HCT116 (cell line): ENCODE measurements at regions not wholly inside any gene's neighbourhood (a gene's known extent, or its start where the extent isn't known, plus 50 kb on each side); places are given as distances from the start of the nearest gene placed in this dataset.

Source experiments
- ATAC-seq: fragments of 200-7000 bp; cut with Tn5 transposase; 2 replicates; pipeline ENCODE4 v1.9.1; 2020; ENCODE audit warnings: mild to moderate bottlenecking, moderate library complexity
- BruUV-seq: library from RNA; stranded (reverse); fragments of 400-500 nt; replicated peaks from 2 replicates; lab custom pipeline; 2021; lab: Mats Ljungman, UMichigan
- CTCF ChIA-PET: fragments of 300-600 bp; sonication (Branson Sonifier 250); formaldehyde crosslinking; loops from one replicate; lab custom pipeline; 2021; ENCODE audit warnings: antibody characterized with exemption; lab: Charles Lee
- POLR2A ChIA-PET: fragments of 300-600, 350-600 bp; sonication (Branson Sonifier 250); formaldehyde crosslinking; loops from one replicate; lab custom pipeline; 2021; ENCODE audit warnings: antibody characterized with exemption; lab: Charles Lee
- RAD21 ChIA-PET, 2 experiments: fragments of 300-600 bp; sonication (Branson Sonifier 250); formaldehyde crosslinking; loops; one replicate each; lab custom pipeline; 2023; ENCODE audit warnings: low total read pairs in 2 of 2; ENCODE audit not compliant: uncharacterized antibody in 2 of 2, unreplicated experiment in 2 of 2, low non-redundant PET in 1 of 2; lab: Charles Lee
- DNase-seq: peaks from one replicate; pipeline ENCODE4 v3.0.0-alpha.2; 2010; ENCODE audit warnings: low read depth, low spot score
- H2AFZ ChIP-seq: fragments of 200-600 bp; shearing (Covaris generic), sonication (generic); 2 replicates; pipeline ENCODE4 v1.6.1; 2017; ENCODE audit warnings: low read depth, mixed run types, mixed read lengths, antibody characterized with exemption, low read length; ENCODE audit not compliant: poor library complexity, severe bottlenecking
- H3K27ac ChIP-seq: 2 replicates; pipeline ENCODE4 v1.5.1; 2012; ENCODE audit warnings: low read depth, low read length
- H3K27me3 ChIP-seq: fragments of 200-600 bp; sonication (generic); 2 replicates; pipeline ENCODE4 v1.6.1; 2016; ENCODE audit warnings: mixed run types, low read length, mixed read lengths; ENCODE audit not compliant: insufficient read depth
- H3K36me3 ChIP-seq, 2 experiments: fragments of 200-500 bp in 1 of 2; fragments of 200-600 bp in 1 of 2; sonication (Bioruptor generic) in 1 of 2; sonication (generic) in 1 of 2; 2 replicates each; pipeline versions ENCODE4 v1.5.1 to v1.6.1; 2014 to 2016; ENCODE audit warnings: low read length in 2 of 2, inconsistent platforms in 1 of 2, mixed read lengths in 1 of 2, mixed run types in 1 of 2; ENCODE audit not compliant: insufficient read depth in 2 of 2, control insufficient read depth in 1 of 2
- H3K4me1 ChIP-seq, 2 experiments: fragments of 200-600 bp in 1 of 2; sonication (generic) in 1 of 2; 2 replicates each; pipeline versions ENCODE4 v1.5.1 to v1.6.1; 2012 to 2017; ENCODE audit warnings: low read length in 2 of 2, inconsistent platforms in 1 of 2, mild to moderate bottlenecking in 1 of 2, mixed read lengths in 1 of 2, mixed run types in 1 of 2, moderate library complexity in 1 of 2; ENCODE audit not compliant: insufficient read depth in 2 of 2, control insufficient read depth in 1 of 2
- H3K4me2 ChIP-seq: fragments of 200-600 bp; sonication (generic); 2 replicates; pipeline ENCODE4 v1.6.1; 2017; ENCODE audit warnings: mixed run types, low read length, mixed read lengths
- H3K4me3 ChIP-seq, 2 experiments: fragments of 200-600 bp in 1 of 2; sonication (generic) in 1 of 2; replicated peaks in 1 of 2; 2 replicates each; pipeline ENCODE4 v1.5.1; 2011 to 2016; ENCODE audit warnings: low read length in 2 of 2, control low read depth in 1 of 2, low read depth in 1 of 2, mild to moderate bottlenecking in 1 of 2, mixed read lengths in 1 of 2, mixed run types in 1 of 2
- H3K79me2 ChIP-seq: fragments of 200-600 bp; sonication (generic); 2 replicates; pipeline ENCODE4 v1.6.1; 2017; ENCODE audit warnings: mild to moderate bottlenecking, mixed run types, low read length, moderate library complexity, mixed read lengths; ENCODE audit not compliant: insufficient read depth
- H3K9ac ChIP-seq: fragments of 200-600 bp; sonication (generic); 2 replicates; pipeline ENCODE4 v1.6.1; 2016; ENCODE audit warnings: low read length, mixed read lengths
- H3K9me2 ChIP-seq: fragments of 200-600 bp; sonication (generic), shearing (Covaris generic); 2 replicates; pipeline ENCODE4 v1.6.1; 2017; ENCODE audit warnings: mixed run types, mild to moderate bottlenecking, moderate library complexity; ENCODE audit not compliant: insufficient read depth
- H3K9me3 ChIP-seq, 2 experiments: fragments of 200-500 bp in 1 of 2; fragments of 200-600 bp in 1 of 2; sonication (Bioruptor generic) in 1 of 2; sonication (generic) in 1 of 2; 2 replicates each; pipeline ENCODE4 v1.6.1; 2014 to 2017; ENCODE audit warnings: low read length in 2 of 2, mixed read lengths in 2 of 2, inconsistent platforms in 1 of 2, low read depth in 1 of 2, mild to moderate bottlenecking in 1 of 2, mixed run types in 1 of 2, moderate library complexity in 1 of 2; ENCODE audit not compliant: control insufficient read depth in 1 of 2, insufficient read depth in 1 of 2
- H4K20me1 ChIP-seq: fragments of 200-600 bp; sonication (generic), shearing (Covaris generic); 2 replicates; pipeline ENCODE4 v1.6.1; 2017; ENCODE audit warnings: mixed run types, mild to moderate bottlenecking, moderate library complexity; ENCODE audit not compliant: insufficient read depth
- CBX3 ChIP-seq: IDR thresholded peaks from 2 replicates; pipeline ENCODE4 v1.6.1; 2012; ENCODE audit warnings: low read depth
- CEBPB ChIP-seq: IDR thresholded peaks from 2 replicates; pipeline ENCODE4 v1.6.1; 2012; ENCODE audit warnings: low read depth
- ELF1 ChIP-seq: IDR thresholded peaks from 2 replicates; pipeline ENCODE4 v1.6.1; 2012; ENCODE audit warnings: low read depth, borderline replicate concordance
- EZH2 ChIP-seq: fragments of 200-600 bp; sonication (generic); IDR thresholded peaks from 2 replicates; pipeline ENCODE4 v1.6.1; 2017; ENCODE audit warnings: antibody characterized with exemption, mixed run types
- EZH2phosphoT487 ChIP-seq: fragments of 200-600 bp; IDR thresholded peaks from 2 replicates; pipeline ENCODE4 v1.6.1; 2018; ENCODE audit warnings: antibody characterized with exemption, borderline replicate concordance
- FOSL1 ChIP-seq: IDR thresholded peaks from 2 replicates; pipeline ENCODE4 v1.6.1; 2012; ENCODE audit warnings: low read depth
- JUND ChIP-seq: IDR thresholded peaks from 2 replicates; pipeline ENCODE4 v1.6.1; 2012
- POLR2A ChIP-seq: IDR thresholded peaks from 2 replicates; pipeline ENCODE4 v1.7.0; 2011; ENCODE audit warnings: borderline replicate concordance; ENCODE audit not compliant: insufficient read depth, insufficient read length; ENCODE audit errors: extremely low read depth
- POLR2AphosphoS5 ChIP-seq: IDR thresholded peaks from 2 replicates; pipeline ENCODE4 v1.6.1; 2011; ENCODE audit warnings: mild to moderate bottlenecking, low read depth, low read length, moderate library complexity
- RAD21 ChIP-seq: IDR thresholded peaks from 2 replicates; pipeline ENCODE4 v1.6.1; 2012; ENCODE audit warnings: low read depth, mild to moderate bottlenecking
- REST ChIP-seq: IDR thresholded peaks from 2 replicates; pipeline ENCODE4 v1.6.1; 2012; ENCODE audit warnings: low read depth
- SIN3A ChIP-seq: IDR thresholded peaks from 2 replicates; pipeline ENCODE4 v1.6.1; 2012; ENCODE audit warnings: low read depth
- SRF ChIP-seq: IDR thresholded peaks from 2 replicates; pipeline ENCODE4 v1.6.1; 2012; ENCODE audit warnings: low read depth
- TCF7L2 ChIP-seq: IDR thresholded peaks from 2 replicates; pipeline ENCODE4 v1.7.0; 2011; ENCODE audit warnings: borderline replicate concordance, inconsistent platforms; ENCODE audit not compliant: insufficient read depth, insufficient read length; ENCODE audit errors: extremely low read depth
- YY1 ChIP-seq: IDR thresholded peaks from 2 replicates; pipeline ENCODE4 v1.6.1; 2011; ENCODE audit warnings: low read length, low read depth, moderate library complexity, mild to moderate bottlenecking; ENCODE audit not compliant: insufficient replicate concordance; ENCODE audit errors: extremely low read depth
- intact Hi-C: fragments of 100-400 bp; cut with micrococcal nuclease; formaldehyde crosslinking; loops from 2 replicates; pipeline ENCODE4 v1.10.0; 2022
- TF ChIP-seq, protein P1 (sequence below): IDR thresholded peaks from 2 replicates; pipeline ENCODE4 v1.6.1; 2011; ENCODE audit warnings: mild to moderate bottlenecking, low read length, moderate library complexity; ENCODE audit not compliant: insufficient replicate concordance; ENCODE audit errors: extremely low read depth
- TF ChIP-seq, protein P2 (sequence below): IDR thresholded peaks from 2 replicates; pipeline ENCODE4 v1.6.1; 2012

GRCh38 chr13:74682746-74683145, 548.5 kb upstream of the KLF12 start:
- ChIA-PET POLR2A (no interaction called here), RAD21 (no interaction called here), CTCF (no interaction called here)
- H3K9me3 ChIP-seq: no peaks in the 10 kb centered on the region
- H2AFZ ChIP-seq: no peak overlapping the region
- no peaks in the 10 kb centered on the region for H3K36me3 ChIP-seq
- H3K4me3 ChIP-seq: no peak overlapping the region
- no peak overlapping the region for H3K27ac ChIP-seq
- no TSS peak for BruUV-seq
- H3K4me1 ChIP-seq: no peaks in the 10 kb centered on the region
- no peak for ATAC-seq
- H3K9me2 ChIP-seq: no peaks in the 10 kb centered on the region
- no peak for DNase-seq
- intact Hi-C loops: no loop called here
- no peaks in the 10 kb centered on the region for H3K27me3 ChIP-seq
- no peak overlapping the region for H3K4me2 ChIP-seq
- no peak overlapping the region for H3K9ac ChIP-seq
- no peak for TF ChIP-seq YY1
- TF ChIP-seq TCF7L2: no peak
- no peak for TF ChIP-seq CEBPB
- TF ChIP-seq SIN3A: no peak
- no peak for TF ChIP-seq FOSL1
- TF ChIP-seq, protein P1, sequence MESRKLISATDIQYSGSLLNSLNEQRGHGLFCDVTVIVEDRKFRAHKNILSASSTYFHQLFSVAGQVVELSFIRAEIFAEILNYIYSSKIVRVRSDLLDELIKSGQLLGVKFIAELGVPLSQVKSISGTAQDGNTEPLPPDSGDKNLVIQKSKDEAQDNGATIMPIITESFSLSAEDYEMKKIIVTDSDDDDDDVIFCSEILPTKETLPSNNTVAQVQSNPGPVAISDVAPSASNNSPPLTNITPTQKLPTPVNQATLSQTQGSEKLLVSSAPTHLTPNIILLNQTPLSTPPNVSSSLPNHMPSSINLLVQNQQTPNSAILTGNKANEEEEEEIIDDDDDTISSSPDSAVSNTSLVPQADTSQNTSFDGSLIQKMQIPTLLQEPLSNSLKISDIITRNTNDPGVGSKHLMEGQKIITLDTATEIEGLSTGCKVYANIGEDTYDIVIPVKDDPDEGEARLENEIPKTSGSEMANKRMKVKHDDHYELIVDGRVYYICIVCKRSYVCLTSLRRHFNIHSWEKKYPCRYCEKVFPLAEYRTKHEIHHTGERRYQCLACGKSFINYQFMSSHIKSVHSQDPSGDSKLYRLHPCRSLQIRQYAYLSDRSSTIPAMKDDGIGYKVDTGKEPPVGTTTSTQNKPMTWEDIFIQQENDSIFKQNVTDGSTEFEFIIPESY: no peak
- no peak for TF ChIP-seq POLR2AphosphoS5
- no peak for TF ChIP-seq CBX3
- TF ChIP-seq SRF: no peak
- TF ChIP-seq, protein P2, sequence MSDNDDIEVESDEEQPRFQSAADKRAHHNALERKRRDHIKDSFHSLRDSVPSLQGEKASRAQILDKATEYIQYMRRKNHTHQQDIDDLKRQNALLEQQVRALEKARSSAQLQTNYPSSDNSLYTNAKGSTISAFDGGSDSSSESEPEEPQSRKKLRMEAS: no peak
- TF ChIP-seq ELF1: no peak
- TF ChIP-seq POLR2A: no peak
- TF ChIP-seq EZH2phosphoT487: no peak
- TF ChIP-seq JUND: no peak
- no peak for TF ChIP-seq RAD21
- TF ChIP-seq REST: no peak
- no peak for TF ChIP-seq EZH2
- H3K79me2 ChIP-seq: no peaks in the 10 kb centered on the region
- H4K20me1 ChIP-seq: no peaks in the 10 kb centered on the region
